HG03039 (cell line): ENCODE measurements at regions not wholly inside any gene's neighbourhood (a gene's known extent, or its start where the extent isn't known, plus 50 kb on each side); places are given as distances from the start of the nearest gene placed in this dataset.

Experiments
- ATAC-seq: cut with Tn5 transposase; IDR thresholded peaks from one replicate; pipeline ENCODE4 v1.9.1; 2021; ENCODE audit warnings: mild to moderate bottlenecking, moderate library complexity; ENCODE audit not compliant: unreplicated experiment

DNA sequence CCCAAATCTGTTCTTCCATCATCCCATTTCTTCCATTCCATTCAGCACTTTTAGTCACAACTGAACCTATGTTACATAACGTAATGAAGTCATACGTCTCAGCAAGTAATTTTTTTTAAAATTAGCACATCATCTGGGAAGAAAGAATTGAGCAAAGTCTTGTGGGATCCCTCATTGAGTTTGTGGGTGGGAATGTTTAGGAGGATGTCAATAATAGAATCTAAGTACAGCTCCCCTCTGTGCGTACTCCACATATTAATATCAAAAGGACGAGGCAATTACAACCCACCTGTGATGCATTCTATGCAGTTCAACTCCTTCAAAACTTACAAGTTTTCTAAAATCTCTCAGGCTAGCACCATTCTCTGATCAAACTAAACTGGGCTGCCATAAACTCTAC lies 526.3 kb downstream of the AGTPBP1 start:
- ATAC-seq, result no peak

DNA sequence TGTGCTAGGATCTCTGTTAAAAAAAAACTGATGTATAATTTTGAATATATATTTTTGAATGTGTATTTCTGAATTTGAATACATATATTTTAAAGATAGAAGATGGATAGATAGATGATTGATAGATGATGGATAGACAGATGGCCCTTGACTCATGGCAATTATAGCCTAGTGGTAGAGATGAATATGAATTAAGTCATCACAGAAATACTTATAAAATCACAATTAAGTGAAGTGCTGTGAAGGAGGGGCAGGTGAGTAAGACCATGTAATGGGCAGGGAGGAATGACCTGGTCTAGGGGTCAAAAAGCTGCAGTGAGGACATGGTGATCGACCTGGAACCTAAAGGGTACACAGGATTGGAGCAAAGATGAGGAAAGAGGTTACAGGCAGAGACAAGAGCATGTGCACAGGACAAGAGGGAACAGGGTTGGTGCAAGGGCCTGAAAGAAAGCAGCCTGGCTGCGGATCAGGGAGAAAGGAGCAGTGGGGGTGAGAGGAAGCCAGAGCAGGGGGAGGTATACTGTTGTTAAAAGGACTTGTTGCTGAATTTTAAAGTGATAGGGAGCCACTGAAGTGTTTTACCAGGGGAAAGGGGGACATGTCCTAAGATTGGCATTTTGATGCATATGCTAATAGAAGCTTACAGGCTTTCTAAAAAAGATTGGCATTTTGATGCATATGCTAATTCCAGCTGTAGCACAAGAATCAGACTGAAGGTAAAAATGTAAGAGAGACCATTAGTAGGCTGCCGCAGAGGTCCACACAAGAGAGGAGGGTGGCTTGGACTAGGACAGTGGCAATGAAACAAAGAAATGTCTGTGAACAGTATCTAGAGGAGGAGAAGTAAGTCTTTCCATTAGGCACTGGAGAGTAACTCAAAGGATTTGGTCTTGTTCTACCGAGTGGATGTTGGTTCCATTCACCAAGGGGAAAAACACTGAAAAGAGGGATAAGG lies 527.8 kb downstream of the AGTPBP1 start:
- ATAC-seq, result no peak

DNA sequence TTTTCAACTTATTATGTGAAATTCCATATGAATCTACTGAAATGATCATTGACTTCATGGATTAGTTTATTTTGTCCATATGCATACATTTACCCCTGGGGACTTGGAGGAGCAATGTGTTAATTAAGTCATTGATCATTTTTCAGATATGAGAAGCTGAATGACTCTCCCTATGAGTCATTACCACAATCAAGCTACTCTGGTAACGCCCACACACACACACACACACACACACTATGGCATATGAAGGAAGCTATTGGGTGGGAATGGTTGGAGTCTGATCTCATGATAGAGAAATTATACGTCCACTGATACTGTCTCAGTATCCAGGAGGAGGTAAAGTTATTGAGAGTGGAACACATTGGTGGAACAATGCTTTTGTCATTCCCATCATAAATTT lies 528.9 kb downstream of the AGTPBP1 start:
- no peak for ATAC-seq

DNA sequence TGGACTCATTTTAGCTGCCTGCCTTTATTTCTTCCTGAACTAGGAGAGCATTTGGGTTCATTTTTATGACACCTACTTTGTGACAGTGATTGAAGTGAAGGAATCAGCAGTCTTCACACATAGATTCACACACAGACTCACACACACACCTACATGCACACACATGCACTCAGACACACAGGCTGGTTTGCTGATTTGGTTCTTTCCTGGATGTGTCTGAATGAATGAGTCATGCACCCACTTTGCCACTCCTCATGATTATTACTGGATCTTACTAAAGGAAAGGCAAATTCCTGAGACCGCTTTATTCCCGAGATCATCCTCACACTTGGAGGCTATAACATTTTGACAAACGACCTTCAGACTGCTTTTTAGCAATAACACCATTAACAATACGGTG lies 529.5 kb downstream of the AGTPBP1 start:
- ATAC-seq, result no peak

DNA sequence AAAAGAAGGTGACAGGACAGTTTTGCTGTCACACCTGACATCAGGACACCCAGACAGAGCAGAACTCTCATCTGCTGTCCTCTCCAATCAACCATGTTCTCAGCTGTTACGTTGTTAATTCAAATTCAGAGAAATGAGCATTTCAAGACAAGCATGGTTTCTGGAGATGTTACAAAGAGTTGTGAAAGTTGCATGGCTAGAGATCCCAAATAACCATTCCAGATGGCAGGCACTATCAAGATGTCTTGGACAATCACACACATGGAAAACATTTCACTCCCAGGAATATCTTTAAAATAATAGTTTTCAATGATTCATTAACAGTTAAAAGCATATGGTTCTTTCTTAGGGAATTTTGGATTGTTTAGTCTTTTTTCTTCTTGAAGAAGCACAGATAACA lies 533.1 kb downstream of the AGTPBP1 start:
- no peak for ATAC-seq

DNA sequence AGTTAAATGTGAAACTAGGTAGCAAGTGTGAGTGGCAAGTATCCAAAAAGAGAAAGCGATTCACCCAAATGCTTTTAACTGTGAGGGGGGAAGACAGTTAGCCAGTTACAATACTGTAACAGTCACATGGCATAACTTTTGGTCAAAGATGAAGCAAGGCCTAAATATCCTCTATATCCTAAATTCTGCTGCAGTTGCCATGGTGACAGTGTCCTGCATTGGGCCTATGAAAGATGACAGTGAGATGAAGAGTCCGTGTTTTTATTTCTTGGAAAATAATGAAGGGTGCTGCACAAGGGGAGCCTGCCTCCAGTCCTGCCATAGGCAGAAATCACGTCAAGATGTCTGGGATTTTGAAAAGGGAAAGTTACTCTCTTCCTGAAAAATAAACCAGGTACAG lies 534.6 kb downstream of the NTRK2 start:
- no peak for ATAC-seq

DNA sequence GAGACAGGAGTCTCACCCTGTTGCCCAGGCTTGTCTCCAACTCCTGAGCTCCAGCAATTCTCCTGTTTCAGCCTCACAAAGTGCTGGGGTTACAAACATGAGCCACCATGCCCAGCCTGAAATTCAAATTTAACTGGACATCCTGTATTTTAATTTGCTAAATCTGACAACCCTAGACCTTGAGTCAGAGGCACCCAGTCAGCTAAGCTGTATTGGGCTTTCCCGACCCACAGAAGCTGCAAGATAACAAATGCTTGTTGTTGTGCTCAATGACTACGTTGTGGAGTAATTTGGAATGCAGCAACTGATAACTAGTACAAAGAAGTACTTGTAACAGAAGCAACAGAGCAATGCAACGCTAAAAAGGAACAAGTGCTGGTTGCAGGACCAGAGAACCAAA lies 533.1 kb downstream of the NTRK2 start:
- no peak for ATAC-seq

DNA sequence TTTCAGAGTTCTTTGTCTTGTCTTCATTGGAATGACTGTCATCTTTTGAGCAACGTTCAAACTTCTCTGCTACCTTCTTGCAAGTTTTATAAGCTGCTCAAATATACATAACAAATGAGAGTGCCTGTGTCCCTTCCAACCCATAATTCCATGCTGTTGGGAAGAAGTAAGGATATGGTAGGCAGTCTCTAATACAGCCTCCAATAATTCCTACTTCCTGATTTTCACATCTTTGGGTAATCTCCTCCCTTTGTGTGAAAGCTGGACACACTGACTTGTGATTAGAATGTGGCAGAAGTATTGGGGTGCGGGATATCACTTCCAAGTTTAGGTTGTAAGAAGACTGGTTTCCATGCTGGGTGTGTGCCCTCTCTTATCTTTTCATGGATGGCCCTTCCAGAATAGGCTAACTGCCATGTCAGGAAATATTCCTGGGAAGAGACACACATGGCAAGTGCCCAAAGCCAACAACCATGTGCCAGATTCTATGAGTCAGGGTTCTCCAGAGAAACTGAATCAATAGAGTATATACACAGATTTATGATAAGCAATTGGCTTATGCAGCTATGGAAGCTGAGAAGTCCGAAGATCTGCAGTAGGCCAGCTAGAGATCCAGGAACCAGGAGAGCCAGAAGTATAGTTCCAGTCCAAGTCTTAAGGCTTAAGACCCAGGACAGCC lies 531.3 kb downstream of the NTRK2 start:
- ATAC-seq, result no peak

DNA sequence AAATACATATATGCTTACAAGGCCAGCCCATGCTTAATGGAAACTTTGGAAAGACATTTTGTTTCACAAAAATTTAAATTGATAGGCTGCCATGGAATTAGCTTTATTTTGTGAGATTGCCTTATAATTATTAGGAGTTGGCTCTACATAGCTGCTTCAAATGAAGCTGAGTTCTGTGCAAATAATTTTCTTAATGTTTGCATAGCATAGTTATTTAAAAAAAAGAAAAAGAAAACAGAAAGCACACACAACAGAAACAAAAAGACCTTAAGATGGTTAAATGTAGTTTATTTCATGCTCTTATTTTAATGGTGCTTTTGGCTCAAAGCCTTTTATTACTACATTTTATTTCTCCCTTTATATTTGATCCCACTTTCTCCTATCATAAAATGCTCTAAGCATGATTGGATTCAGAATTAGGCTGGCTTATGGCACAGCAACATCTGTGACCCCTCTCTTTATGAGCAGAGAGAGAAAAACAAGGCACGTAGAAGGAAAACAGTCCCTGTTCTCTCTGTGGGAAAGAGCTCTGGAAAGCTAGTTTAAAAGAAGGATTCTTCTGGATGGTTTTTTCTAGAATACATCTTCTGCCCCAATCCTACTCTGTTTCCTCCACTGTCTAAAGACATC lies 530.5 kb downstream of the NTRK2 start:
- no peak for ATAC-seq

DNA sequence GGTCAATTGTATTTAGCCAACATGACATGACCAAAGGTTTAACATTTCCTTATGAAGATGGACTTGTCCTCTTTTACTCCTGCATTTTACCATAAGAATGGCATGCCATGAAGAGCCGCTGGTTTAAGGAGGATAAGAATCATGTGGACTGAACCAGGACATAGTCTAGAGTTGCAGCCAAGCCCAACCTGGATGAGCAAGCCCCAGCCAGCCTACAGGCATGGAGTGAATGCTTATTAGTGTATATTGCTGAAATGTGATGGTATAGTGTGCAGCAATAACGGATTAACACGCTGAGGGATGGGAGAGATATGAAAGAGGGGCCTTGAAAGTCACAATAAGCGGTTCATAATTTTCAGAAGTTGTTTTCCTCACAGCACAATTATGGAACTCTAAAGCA lies 523.2 kb downstream of the NTRK2 start:
- ATAC-seq, result no peak

DNA sequence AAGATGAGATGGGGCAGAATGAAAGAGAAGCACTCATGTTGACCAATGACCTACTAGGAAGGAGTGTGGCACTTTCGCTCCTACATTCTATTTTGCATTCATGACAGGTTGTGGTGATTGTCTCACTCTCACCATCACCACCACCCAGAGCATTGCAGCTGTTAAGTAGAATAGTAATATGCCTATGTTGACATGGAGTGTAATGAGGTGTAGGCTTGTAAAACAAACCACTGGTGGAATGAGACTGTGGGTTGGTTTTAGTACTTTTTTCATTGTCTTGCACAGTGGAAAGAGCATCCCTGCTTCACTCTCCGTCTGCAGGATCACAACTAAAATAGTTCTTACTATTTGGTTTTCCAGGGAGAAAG lies 516.7 kb downstream of the NTRK2 start:
- no peak for ATAC-seq

DNA sequence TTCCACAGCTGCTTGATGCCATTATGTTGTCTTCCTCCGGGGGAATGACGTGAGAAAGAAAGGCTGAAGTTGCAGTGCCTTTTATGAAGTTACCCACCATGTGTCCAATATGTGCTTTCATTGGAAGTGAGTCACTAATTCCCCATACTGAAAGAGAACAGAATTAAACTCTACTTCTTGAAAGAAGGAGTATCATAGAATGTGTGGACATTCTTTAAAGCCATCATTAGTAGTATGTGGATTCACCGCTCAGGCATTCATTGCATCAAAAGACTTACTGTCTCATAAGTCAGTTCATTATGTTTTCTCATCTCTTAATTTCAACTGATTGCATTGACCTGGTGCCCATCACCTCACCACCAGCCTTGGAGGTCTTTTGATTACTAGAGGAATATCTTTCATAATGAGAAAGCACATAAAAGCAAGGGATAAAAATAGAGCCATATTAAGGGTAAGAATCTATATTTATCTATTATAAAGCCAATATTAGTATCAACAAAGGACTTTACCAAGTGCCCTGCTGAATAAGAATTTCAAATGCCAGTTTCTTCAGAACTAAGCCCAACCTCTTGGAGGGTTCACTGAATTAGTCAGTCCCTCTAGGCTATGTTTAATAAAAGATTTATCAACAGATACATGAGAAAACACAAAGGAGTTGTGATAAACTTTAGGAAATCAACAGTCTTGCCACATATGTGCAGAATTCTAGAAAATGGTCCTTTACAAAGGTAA lies 516.1 kb downstream of the NTRK2 start:
- no peak for ATAC-seq

DNA sequence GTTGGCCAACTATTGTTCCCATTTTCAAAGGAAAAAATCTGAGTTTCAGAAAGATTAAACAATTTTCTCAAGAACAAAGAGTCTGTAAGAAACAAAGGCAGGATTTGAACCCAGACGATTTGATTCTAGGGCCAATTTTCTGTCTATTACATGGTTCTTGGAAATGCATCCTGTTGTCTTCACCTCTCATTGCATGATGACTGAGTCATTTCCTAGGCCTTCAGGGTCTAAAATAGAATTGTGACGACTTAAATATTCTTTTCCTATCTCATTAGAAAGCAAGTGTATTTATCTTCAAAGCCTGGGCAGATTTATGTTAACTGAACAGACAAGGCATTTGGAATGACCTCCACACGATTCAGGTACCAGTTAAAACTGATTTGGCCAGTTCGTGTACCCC lies 512.9 kb downstream of the NTRK2 start:
- ATAC-seq, result no peak

DNA sequence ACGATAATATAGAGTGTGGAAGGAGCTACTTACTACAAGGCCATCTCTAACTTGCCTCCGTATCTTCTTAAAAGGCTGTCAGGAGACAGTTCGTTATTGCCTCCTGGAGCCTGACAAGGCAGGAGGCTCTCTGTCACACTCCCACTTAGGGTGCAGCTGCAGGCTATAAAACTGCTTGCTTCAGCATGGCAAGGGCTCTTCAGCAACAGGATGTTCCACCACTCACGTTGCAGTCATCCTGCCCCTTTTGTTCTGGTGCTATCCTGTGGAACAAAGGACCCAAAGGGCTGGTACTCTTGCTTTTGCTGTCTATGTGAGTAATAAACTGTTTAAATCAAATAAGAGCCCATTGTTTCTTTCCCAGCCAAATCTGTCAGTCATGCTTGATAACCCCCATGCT lies 508.9 kb downstream of the NTRK2 start:
- ATAC-seq, result no peak

DNA sequence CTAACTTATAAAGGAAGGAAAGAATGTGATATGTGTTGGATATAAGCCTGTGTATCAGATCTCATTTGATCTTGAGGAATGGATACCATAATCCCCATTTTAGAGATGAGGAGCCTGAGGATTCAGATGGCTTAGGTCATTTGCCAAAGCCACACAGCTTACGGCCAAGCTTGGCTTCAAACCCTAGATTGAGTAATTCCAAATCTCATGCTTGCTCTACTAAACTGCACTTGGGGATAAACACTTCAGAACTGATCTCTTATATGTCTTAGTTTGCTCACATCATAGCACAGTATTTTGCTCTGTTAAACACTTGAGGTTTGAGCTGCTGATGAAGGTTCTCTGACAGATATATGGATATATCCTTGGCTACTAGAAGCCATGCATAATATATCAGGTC lies 504.4 kb downstream of the NTRK2 start:
- no peak for ATAC-seq

DNA sequence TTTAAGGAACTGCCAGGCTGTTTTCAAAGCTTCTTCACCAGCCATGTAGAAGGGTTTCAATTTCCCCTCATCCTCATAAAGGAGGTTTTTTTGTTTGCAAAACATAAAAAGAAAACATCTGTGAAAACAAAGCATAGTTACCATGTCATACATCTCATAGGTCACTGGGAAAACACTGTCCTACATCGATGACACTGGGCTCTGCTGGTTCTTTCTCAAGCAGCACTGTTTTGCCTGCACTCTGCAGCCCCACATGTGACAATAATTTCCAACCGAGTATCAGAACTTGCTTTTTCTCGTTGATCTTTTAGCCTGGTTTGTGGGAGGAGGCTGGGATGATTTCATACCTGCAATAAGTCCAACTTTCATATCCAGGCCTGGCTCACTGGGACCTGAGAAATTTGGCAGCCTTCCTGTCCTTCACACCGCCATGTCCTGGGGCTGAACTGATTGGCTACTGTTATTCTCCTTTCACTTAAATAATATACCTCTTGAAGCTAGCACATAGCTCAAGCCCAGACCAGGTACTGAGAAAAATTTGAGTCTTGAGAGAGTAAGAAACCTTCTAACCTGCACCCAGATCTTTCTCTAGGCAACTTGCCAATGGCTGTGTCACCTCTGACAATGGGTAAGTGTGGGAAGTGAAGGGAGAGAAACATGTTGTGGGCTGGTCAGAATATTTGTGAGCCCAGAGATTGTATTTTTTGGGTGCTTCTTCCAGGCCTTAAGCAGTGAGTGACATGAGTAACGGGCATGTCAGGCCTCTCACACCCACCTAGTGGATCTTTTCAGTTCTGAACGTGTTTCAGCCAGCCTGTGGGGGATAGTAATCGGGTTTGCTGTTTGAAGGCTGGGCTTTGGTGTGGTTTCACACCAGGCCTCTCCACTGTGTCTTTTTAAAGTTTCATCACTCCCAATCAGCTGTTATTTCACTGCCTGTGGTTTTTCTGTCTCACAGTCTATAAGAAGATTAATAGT lies 502.8 kb downstream of the NTRK2 start:
- ATAC-seq, result no peak

DNA sequence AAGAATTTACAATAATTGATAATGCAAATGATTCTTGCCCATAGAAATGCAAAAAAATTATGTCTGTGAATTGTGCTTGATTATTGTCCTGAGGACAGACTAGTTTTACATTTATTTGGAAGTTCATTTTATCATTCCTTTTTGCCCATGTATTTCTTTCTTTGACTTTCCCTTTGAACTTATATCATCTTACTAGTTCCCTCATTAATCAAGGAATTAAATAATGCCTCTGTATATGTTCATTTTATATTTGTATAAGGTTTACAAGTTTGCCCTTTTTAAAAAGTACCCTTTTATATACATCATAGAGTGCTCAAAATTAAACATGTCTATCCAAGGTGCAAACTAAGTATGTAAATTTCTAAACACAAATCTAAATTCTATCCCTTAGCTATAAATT lies 501.6 kb downstream of the NTRK2 start:
- ATAC-seq, result no peak

DNA sequence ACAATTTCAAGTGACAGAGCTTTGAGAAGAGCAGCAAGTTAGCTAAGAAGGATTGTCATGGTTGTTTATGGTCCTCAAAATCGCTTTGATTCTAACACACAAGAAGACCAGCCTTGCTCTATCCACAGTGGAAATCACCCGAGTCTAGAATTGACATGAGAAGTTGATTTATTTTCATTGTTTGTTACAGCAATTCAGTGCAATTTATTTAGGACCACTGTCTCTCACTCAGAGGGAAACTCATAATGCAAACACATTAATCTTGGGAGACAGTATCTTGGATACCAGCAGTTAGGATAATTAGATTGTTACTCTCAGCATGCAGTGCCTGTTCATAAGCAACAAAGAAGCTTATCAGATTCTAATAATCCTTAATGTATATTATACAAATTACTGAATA lies 498.9 kb downstream of the NTRK2 start:
- no peak for ATAC-seq

DNA sequence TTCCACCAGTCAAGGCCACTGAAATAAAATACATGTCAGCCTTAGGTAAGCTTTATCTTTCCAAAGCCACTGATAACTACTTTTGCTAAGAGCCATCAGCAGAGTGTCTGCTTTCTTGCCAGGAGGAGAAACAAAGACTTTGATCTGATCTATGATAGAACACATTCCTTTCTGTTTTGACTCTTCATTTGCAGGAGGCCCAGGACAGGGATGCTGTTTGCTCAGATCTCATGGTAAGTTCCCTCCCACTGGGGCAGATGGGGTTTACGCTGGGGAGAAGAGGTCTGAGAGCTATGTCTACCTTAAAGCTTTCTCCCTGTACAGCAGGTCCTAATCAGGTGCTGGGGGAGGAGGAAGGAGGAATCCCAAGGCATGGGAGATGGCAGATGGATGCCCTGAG lies 497.6 kb downstream of the NTRK2 start:
- ATAC-seq, result no peak

DNA sequence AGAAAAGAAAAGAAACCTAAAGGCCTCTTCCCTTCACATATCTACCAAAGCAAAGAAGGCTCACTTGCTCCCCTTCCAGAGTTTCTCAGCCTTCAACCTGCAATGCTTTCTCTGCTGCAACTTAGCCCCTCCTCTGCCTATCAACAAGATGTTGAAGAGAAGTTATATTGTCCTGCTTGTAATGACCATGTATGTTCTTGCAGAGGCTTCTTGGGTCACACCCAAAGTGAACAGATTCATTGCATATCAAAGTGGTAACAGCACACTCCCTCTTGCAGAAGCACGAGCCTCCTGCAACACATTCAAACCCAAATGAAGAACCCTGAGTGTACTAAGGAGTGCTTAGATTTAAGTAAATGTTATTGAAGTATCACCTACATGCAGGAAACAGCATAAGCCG lies 494.3 kb downstream of the NTRK2 start:
- ATAC-seq, result no peak
